Liver (tissue), 3 donors: ENCODE measurements at regions not wholly inside any gene's neighbourhood (a gene's known extent, or its start where the extent isn't known, plus 50 kb on each side); places are given as distances from the start of the nearest gene placed in this dataset.

Experiments used
- EGR1 ChIP-seq, 2 donors: IDR thresholded peaks; 2 replicates each; pipeline ENCODE4 v1.6.1; 2016 to 2018; ENCODE audit warnings: antibody characterized with exemption in 2 of 2, low read depth in 2 of 2
- FOXA1 ChIP-seq: IDR thresholded peaks from 2 replicates; pipeline ENCODE4 v1.6.1; 2016; ENCODE audit warnings: antibody characterized with exemption
- GABPA ChIP-seq, 2 donors: IDR thresholded peaks in 1 of 2; conservative IDR thresholded peaks in 1 of 2; 2 replicates each; pipeline ENCODE4 v1.6.1; 2016; ENCODE audit warnings: antibody characterized with exemption in 2 of 2, mild to moderate bottlenecking in 1 of 2, moderate library complexity in 1 of 2
- JUND ChIP-seq, 2 donors: IDR thresholded peaks; 2 replicates each; pipeline ENCODE4 v1.6.1; 2016; ENCODE audit warnings: antibody characterized with exemption in 2 of 2
- RAD21 ChIP-seq, 2 donors: IDR thresholded peaks; 2 replicates each; pipeline ENCODE4 v1.6.1; 2016; ENCODE audit warnings: antibody characterized with exemption in 2 of 2, mild to moderate bottlenecking in 2 of 2
- SP1 ChIP-seq: IDR thresholded peaks from 2 replicates; pipeline ENCODE4 v1.6.1; 2018; ENCODE audit warnings: antibody characterized with exemption, mild to moderate bottlenecking
- TAF1 ChIP-seq: conservative IDR thresholded peaks from 2 replicates; pipeline ENCODE4 v1.6.1; 2016; ENCODE audit warnings: antibody characterized with exemption, mild to moderate bottlenecking
- YY1 ChIP-seq: IDR thresholded peaks from 2 replicates; pipeline ENCODE4 v1.6.1; 2016; ENCODE audit warnings: antibody characterized with exemption, mild to moderate bottlenecking
- TF ChIP-seq, protein P1 (sequence below): IDR thresholded peaks from 2 replicates; pipeline ENCODE4 v1.6.1; 2016; ENCODE audit warnings: antibody characterized with exemption
- TF ChIP-seq, protein P2 (sequence below): fragments of 150-350 bp; IDR thresholded peaks from 2 replicates; pipeline ENCODE4 v1.5.1; 2017; ENCODE audit warnings: improper control_type of control experiment, low read depth, low read length; ENCODE audit not compliant: missing input control
- TF ChIP-seq, protein P3 (sequence below): IDR thresholded peaks from 2 replicates; pipeline ENCODE4 v1.6.1; 2016; ENCODE audit warnings: antibody characterized with exemption
- TF ChIP-seq, protein P4 (sequence below): IDR thresholded peaks from 2 replicates; pipeline ENCODE4 v1.6.1; 2016; ENCODE audit warnings: antibody characterized with exemption, mild to moderate bottlenecking
- TF ChIP-seq, protein P5 (sequence below): IDR thresholded peaks from 2 replicates; pipeline ENCODE4 v1.6.1; 2016; ENCODE audit warnings: antibody characterized with exemption
- donor health status: healthy.
- donor health status: healthy.

DNA sequence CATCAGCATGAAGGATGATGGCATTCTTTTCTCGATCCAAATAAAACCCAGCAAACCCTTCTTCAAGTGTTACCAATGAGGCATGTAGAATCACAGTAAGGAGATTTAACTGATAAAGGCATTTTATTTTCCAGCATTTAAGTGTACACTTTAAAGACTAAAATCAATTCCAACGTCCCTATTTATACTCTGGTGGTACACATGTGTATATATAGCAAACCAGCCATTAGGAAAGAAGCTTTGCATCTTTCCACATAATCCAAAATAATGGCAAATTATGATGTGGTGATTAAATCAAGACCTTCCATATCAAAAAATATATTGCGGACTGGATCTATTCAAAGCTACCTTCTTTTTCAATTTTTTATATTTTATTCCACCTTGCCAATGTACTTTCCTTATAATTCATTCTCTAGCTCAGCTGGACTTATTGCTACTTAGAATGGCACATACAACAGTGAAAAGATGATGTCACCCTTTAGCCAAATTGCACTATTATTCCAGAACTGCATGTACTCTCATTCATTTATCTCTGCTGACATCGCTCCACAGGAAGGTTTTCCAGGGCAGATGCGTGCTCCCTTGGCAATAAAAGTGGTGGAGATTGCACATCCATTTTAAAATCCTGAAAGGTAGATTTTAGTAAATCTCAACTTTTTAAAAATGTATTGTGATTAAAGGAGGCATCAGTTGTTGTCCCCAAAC, 63.3 kb upstream of the SLC30A5 start:
- TF ChIP-seq, protein P1, sequence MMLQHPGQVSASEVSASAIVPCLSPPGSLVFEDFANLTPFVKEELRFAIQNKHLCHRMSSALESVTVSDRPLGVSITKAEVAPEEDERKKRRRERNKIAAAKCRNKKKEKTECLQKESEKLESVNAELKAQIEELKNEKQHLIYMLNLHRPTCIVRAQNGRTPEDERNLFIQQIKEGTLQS: no peak
- TF ChIP-seq FOXA1 (no peak), YY1 (no peak), RAD21 (IDR thresholded peaks at IDR 0.05) (no peak), TAF1 (no peak), EGR1 (IDR thresholded peaks at IDR 0.05; ENCODE audit: low read depth in 2 of 2) (no peak), SP1 (no peak), GABPA (IDR thresholded peaks at IDR 0.05 in 1 of 2, conservative IDR thresholded peaks at IDR 0.05 in 1 of 2) (no peak), JUND (IDR thresholded peaks at IDR 0.05) (no peak)
- TF ChIP-seq, protein P2, sequence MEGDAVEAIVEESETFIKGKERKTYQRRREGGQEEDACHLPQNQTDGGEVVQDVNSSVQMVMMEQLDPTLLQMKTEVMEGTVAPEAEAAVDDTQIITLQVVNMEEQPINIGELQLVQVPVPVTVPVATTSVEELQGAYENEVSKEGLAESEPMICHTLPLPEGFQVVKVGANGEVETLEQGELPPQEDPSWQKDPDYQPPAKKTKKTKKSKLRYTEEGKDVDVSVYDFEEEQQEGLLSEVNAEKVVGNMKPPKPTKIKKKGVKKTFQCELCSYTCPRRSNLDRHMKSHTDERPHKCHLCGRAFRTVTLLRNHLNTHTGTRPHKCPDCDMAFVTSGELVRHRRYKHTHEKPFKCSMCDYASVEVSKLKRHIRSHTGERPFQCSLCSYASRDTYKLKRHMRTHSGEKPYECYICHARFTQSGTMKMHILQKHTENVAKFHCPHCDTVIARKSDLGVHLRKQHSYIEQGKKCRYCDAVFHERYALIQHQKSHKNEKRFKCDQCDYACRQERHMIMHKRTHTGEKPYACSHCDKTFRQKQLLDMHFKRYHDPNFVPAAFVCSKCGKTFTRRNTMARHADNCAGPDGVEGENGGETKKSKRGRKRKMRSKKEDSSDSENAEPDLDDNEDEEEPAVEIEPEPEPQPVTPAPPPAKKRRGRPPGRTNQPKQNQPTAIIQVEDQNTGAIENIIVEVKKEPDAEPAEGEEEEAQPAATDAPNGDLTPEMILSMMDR: no peak
- TF ChIP-seq, protein P3, sequence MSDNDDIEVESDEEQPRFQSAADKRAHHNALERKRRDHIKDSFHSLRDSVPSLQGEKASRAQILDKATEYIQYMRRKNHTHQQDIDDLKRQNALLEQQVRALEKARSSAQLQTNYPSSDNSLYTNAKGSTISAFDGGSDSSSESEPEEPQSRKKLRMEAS: no peak
- TF ChIP-seq, protein P4, sequence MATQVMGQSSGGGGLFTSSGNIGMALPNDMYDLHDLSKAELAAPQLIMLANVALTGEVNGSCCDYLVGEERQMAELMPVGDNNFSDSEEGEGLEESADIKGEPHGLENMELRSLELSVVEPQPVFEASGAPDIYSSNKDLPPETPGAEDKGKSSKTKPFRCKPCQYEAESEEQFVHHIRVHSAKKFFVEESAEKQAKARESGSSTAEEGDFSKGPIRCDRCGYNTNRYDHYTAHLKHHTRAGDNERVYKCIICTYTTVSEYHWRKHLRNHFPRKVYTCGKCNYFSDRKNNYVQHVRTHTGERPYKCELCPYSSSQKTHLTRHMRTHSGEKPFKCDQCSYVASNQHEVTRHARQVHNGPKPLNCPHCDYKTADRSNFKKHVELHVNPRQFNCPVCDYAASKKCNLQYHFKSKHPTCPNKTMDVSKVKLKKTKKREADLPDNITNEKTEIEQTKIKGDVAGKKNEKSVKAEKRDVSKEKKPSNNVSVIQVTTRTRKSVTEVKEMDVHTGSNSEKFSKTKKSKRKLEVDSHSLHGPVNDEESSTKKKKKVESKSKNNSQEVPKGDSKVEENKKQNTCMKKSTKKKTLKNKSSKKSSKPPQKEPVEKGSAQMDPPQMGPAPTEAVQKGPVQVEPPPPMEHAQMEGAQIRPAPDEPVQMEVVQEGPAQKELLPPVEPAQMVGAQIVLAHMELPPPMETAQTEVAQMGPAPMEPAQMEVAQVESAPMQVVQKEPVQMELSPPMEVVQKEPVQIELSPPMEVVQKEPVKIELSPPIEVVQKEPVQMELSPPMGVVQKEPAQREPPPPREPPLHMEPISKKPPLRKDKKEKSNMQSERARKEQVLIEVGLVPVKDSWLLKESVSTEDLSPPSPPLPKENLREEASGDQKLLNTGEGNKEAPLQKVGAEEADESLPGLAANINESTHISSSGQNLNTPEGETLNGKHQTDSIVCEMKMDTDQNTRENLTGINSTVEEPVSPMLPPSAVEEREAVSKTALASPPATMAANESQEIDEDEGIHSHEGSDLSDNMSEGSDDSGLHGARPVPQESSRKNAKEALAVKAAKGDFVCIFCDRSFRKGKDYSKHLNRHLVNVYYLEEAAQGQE: no peak
- TF ChIP-seq, protein P5, sequence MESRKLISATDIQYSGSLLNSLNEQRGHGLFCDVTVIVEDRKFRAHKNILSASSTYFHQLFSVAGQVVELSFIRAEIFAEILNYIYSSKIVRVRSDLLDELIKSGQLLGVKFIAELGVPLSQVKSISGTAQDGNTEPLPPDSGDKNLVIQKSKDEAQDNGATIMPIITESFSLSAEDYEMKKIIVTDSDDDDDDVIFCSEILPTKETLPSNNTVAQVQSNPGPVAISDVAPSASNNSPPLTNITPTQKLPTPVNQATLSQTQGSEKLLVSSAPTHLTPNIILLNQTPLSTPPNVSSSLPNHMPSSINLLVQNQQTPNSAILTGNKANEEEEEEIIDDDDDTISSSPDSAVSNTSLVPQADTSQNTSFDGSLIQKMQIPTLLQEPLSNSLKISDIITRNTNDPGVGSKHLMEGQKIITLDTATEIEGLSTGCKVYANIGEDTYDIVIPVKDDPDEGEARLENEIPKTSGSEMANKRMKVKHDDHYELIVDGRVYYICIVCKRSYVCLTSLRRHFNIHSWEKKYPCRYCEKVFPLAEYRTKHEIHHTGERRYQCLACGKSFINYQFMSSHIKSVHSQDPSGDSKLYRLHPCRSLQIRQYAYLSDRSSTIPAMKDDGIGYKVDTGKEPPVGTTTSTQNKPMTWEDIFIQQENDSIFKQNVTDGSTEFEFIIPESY: no peak
